Osteoblast (primary cell): ENCODE measurements at regions not wholly inside any gene's neighbourhood (a gene's known extent, or its start where the extent isn't known, plus 50 kb on each side); places are given as distances from the start of the nearest gene placed in this dataset.

Source experiments
- DNase-seq: peaks from one replicate; pipeline ENCODE4 v3.0.0; 2011; ENCODE audit warnings: low spot score, mixed read lengths; ENCODE audit not compliant: insufficient read length; ENCODE audit errors: missing footprints
- H2AFZ ChIP-seq: 2 replicates; pipeline ENCODE4 v1.6.0; 2011; ENCODE audit warnings: mild to moderate bottlenecking, low read length
- H3K27ac ChIP-seq: 2 replicates; pipeline ENCODE4 v1.5.1; 2011; ENCODE audit warnings: mild to moderate bottlenecking, low read depth, low read length, moderate library complexity
- H3K27me3 ChIP-seq: 2 replicates; pipeline ENCODE4 v1.6.0; 2012; ENCODE audit warnings: mild to moderate bottlenecking, control low read depth, inconsistent platforms, low read length, moderate library complexity; ENCODE audit not compliant: insufficient read depth
- H3K36me3 ChIP-seq: 2 replicates; pipeline ENCODE4 v1.5.1; 2011; ENCODE audit warnings: mild to moderate bottlenecking, low read length, control low read depth, moderate library complexity; ENCODE audit not compliant: insufficient read depth
- H3K4me1 ChIP-seq: 2 replicates; pipeline ENCODE4 v1.5.1; 2011; ENCODE audit warnings: mild to moderate bottlenecking, low read length, control low read depth, moderate library complexity; ENCODE audit not compliant: insufficient read depth
- H3K4me2 ChIP-seq: 2 replicates; pipeline ENCODE4 v1.6.0; 2011; ENCODE audit warnings: mild to moderate bottlenecking, low read length; ENCODE audit not compliant: insufficient read depth
- H3K4me3 ChIP-seq: fragments of 200-600 bp; sonication (generic); 3 replicates; pipeline ENCODE4 v1.5.1; 2012; ENCODE audit warnings: mild to moderate bottlenecking, low read length, inconsistent platforms; ENCODE audit not compliant: insufficient read depth
- H3K79me2 ChIP-seq: 2 replicates; pipeline ENCODE4 v1.6.0; 2012; ENCODE audit warnings: mild to moderate bottlenecking, low read length, control low read depth, inconsistent platforms; ENCODE audit not compliant: insufficient read depth
- H3K9me3 ChIP-seq: 2 replicates; pipeline ENCODE4 v1.5.1; 2011; ENCODE audit warnings: low read depth, low read length, control low read depth
- H4K20me1 ChIP-seq: 2 replicates; pipeline ENCODE4 v1.6.0; 2012; ENCODE audit warnings: mild to moderate bottlenecking, low read length, control low read depth; ENCODE audit not compliant: insufficient read depth
- TF ChIP-seq, protein P1 (sequence below): IDR thresholded peaks from 2 replicates; pipeline ENCODE4 v1.5.1; 2011; ENCODE audit warnings: mild to moderate bottlenecking, low read depth, low read length, moderate library complexity; ENCODE audit errors: extremely low read depth

GRCh38 chr4:132759199-132759780 lies 389.8 kb upstream of the PCDH10 start:
- H3K4me1 ChIP-seq, result no peaks in the 10 kb centered on the region
- no peaks in the 10 kb centered on the region for H3K27me3 ChIP-seq
- no peaks in the 10 kb centered on the region for H3K36me3 ChIP-seq
- no peak overlapping the region for H3K27ac ChIP-seq
- no peak overlapping the region for H3K4me3 ChIP-seq
- peaks cover 5% of the 10 kb centered on the region for H3K9me3 ChIP-seq
- DNase-seq, result no peak
- H2AFZ ChIP-seq, result no peak overlapping the region
- H3K4me2 ChIP-seq, result no peak overlapping the region
- H3K79me2 ChIP-seq, result no peaks in the 10 kb centered on the region
- TF ChIP-seq, protein P1, sequence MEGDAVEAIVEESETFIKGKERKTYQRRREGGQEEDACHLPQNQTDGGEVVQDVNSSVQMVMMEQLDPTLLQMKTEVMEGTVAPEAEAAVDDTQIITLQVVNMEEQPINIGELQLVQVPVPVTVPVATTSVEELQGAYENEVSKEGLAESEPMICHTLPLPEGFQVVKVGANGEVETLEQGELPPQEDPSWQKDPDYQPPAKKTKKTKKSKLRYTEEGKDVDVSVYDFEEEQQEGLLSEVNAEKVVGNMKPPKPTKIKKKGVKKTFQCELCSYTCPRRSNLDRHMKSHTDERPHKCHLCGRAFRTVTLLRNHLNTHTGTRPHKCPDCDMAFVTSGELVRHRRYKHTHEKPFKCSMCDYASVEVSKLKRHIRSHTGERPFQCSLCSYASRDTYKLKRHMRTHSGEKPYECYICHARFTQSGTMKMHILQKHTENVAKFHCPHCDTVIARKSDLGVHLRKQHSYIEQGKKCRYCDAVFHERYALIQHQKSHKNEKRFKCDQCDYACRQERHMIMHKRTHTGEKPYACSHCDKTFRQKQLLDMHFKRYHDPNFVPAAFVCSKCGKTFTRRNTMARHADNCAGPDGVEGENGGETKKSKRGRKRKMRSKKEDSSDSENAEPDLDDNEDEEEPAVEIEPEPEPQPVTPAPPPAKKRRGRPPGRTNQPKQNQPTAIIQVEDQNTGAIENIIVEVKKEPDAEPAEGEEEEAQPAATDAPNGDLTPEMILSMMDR, result no peak
- H4K20me1 ChIP-seq, result no peaks in the 10 kb centered on the region

GRCh38 chr4:132763465-132763864 lies 385.6 kb upstream of the PCDH10 start:
- Histone ChIP-seq H4K20me1 (no peaks in the 10 kb centered on the region), H3K79me2 (no peaks in the 10 kb centered on the region), H3K4me1 (no peaks in the 10 kb centered on the region), H3K9me3 (peaks cover 5% of the 10 kb centered on the region), H3K27me3 (no peaks in the 10 kb centered on the region), H3K4me2 (no peak overlapping the region), H3K4me3 (no peak overlapping the region), H2AFZ (no peak overlapping the region), H3K36me3 (no peaks in the 10 kb centered on the region), H3K27ac (no peak overlapping the region)
- TF ChIP-seq, protein P1, result no peak
- DNase-seq, result no peak

DNA sequence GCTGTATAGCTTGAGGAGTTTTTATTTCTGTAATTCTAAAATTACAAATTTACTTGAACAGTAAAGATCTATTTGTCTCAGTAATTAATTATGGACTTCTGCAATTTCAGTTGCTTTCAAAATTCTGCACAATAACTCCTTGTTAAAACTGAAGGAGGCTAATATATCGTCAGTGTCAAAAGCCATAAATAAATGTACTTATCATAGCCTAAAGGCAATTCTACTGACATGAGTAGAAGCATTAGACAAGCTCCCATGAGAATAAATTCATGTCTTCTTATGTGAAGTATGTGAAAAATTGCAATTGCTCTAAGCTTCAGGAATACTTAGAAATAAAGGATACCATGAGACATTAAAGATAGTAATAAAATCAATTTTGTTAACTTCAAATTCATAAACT lies 381.2 kb upstream of the PCDH10 start:
- Histone ChIP-seq H3K27ac (no peak overlapping the region), H4K20me1 (no peaks in the 10 kb centered on the region), H3K4me1 (no peaks in the 10 kb centered on the region), H3K4me2 (no peak overlapping the region), H3K9me3 (peaks cover 7% of the 10 kb centered on the region), H3K27me3 (no peaks in the 10 kb centered on the region), H3K4me3 (no peak overlapping the region), H3K36me3 (no peaks in the 10 kb centered on the region), H3K79me2 (no peaks in the 10 kb centered on the region), H2AFZ (no peak overlapping the region)
- no peak for DNase-seq
- TF ChIP-seq, protein P1, result no peak

- Histone ChIP-seq H3K36me3 (no peaks in the 10 kb centered on the region), H2AFZ (no peak overlapping the region), H3K27ac (no peak overlapping the region), H3K4me3 (no peak overlapping the region), H4K20me1 (no peaks in the 10 kb centered on the region), H3K4me1 (no peaks in the 10 kb centered on the region), H3K4me2 (no peak overlapping the region), H3K79me2 (no peaks in the 10 kb centered on the region), H3K9me3 (peaks cover 2% of the 10 kb centered on the region), H3K27me3 (no peaks in the 10 kb centered on the region)
- no peak for DNase-seq
- TF ChIP-seq, protein P1, result no peak
Observed at GRCh38 chr4:132770776-132771175, 378.3 kb upstream of the PCDH10 start.
